ENCODE measurements at regions not wholly inside any gene's neighbourhood (a gene's known extent, or its start where the extent isn't known, plus 50 kb on each side); places are given as distances from the start of the nearest gene placed in this dataset.

DNA sequence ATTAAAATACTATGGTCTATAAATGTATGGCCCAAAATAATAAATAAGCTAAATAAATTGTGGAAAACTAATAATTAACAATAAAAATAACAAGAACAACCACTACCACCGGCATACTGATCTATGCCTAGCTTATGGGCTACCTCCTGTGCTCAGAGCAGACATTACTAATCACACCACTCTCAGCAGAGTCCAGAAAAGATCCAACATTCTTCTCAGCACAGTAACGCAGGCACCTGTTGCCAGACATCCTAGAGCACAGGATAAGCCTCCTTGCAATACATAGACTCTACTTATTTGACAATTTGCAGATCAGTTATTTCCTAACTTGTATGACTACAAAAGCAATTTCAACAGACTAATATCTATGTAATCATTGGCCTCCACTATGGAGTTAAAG lies 137.1 kb upstream of the NEBL start:
- TF ChIP-seq RAD21 (IDR thresholded peaks at IDR 0.05; ENCODE audit: low read depth) (no peak), TAF1 (IDR thresholded peaks at IDR 0.05; ENCODE audit: low read depth) (no peak), TEAD4 (IDR thresholded peaks at IDR 0.05) (no peak), NFIC (IDR thresholded peaks at IDR 0.05) (no peak), EGR1 (IDR thresholded peaks at IDR 0.05) (no peak), FOXM1 (IDR thresholded peaks at IDR 0.05; ENCODE audit: borderline replicate concordance, low read depth) (no peak)
- TF ChIP-seq, protein P1, sequence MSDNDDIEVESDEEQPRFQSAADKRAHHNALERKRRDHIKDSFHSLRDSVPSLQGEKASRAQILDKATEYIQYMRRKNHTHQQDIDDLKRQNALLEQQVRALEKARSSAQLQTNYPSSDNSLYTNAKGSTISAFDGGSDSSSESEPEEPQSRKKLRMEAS (IDR thresholded peaks at IDR 0.05) = no peak

All from Ishikawa (cell line).